ENCODE measurements at regions not wholly inside any gene's neighbourhood (a gene's known extent, or its start where the extent isn't known, plus 50 kb on each side); places are given as distances from the start of the nearest gene placed in this dataset.

DNA sequence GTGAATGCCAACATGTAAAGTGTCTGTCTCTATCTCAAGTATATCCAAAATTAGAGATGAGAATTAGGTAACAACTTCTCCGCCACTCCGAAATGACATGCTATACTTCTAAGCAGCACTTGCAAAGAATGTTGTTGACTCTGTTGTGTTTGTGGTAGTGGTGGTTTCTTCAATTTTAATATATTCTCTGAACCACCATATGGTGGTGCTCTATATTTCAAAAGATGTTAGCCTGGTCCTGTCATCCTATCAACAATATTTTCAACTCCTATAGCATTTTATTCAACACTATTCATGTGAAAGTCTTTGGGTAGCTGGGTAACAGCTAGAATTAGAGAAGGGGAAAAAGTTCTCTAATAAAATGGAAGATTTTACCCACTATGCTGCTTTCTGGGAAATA is 1622.8 kb upstream of the IGFBP7 start:
- H3K27ac ChIP-seq, result no peak overlapping the region
- no peak for TF ChIP-seq CTCF (IDR thresholded peaks at IDR 0.05)
- TF ChIP-seq POLR2AphosphoS5 (IDR thresholded peaks at IDR 0.05), result no peak
- no peak for TF ChIP-seq EP300 (IDR thresholded peaks at IDR 0.05)
- no peak for TF ChIP-seq POLR2A (IDR thresholded peaks at IDR 0.05)
- no peaks in the 10 kb centered on the region for H3K36me3 ChIP-seq
- WGBS, 2 donors, result 65 to 69% methylated on average over 2 of the region's 2 CpGs
- no peak for ATAC-seq (ENCODE audit: low FRiP score in 2 of 2)
- H3K4me1 ChIP-seq, result no peaks in the 10 kb centered on the region
- no peak for DNase-seq
- H3K27me3 ChIP-seq, result no peaks in the 10 kb centered on the region
- H3K9me3 ChIP-seq, result no peaks in the 10 kb centered on the region
- H3K4me3 ChIP-seq, result no peak overlapping the region

DNA sequence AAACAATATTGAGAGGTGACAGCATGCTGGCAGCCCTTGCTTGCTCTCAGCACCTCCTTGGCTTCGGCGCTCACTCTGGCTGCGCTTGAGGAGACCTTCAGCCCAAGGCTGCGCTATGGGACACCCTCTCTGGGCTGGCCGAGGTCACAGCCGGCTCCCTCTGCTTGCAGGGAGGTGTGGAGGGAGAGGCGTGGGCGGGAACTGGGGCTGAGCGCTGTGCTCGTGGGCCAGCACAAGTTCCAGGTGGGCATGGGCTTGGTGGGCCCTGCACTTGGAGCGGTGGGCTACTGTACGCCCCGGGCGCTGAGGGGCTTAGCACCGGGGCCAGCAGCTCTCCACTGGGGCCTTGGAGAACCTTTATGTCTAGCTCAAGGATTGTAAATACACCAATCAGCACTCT is 1613.8 kb upstream of the IGFBP7 start:
- ATAC-seq (ENCODE audit: low FRiP score in 2 of 2), result no peak
- DNase-seq, result peak in 1 of 2 donors; percentile 51
- no peaks in the 10 kb centered on the region for H3K27me3 ChIP-seq
- no peak overlapping the region for H3K4me3 ChIP-seq
- H3K4me1 ChIP-seq, result no peaks in the 10 kb centered on the region
- no peaks in the 10 kb centered on the region for H3K36me3 ChIP-seq
- peaks cover 0 to 3% (median 0%) of the 10 kb centered on the region in 4 donors for H3K9me3 ChIP-seq
- 86 to 95% methylated on average over 4 to 15 of the region's 15 CpGs for WGBS, 2 donors
- no peak overlapping the region for H3K27ac ChIP-seq
- TF ChIP-seq EP300 (IDR thresholded peaks at IDR 0.05), result no peak
- no peak for TF ChIP-seq POLR2A (IDR thresholded peaks at IDR 0.05)
- TF ChIP-seq POLR2AphosphoS5 (IDR thresholded peaks at IDR 0.05), result no peak
- no peak for TF ChIP-seq CTCF (IDR thresholded peaks at IDR 0.05)

- Histone ChIP-seq H3K36me3 (no peaks in the 10 kb centered on the region), H3K27ac (no peak overlapping the region), H3K4me3 (no peak overlapping the region), H3K27me3 (no peaks in the 10 kb centered on the region), H3K4me1 (no peaks in the 10 kb centered on the region), H3K9me3 (peaks cover 0 to 3% (median 0%) of the 10 kb centered on the region in 4 donors)
- no peak for DNase-seq
- no peak for ATAC-seq (ENCODE audit: low FRiP score in 2 of 2)
- TF ChIP-seq POLR2A (IDR thresholded peaks at IDR 0.05), result no peak
- no peak for TF ChIP-seq EP300 (IDR thresholded peaks at IDR 0.05)
- TF ChIP-seq POLR2AphosphoS5 (IDR thresholded peaks at IDR 0.05), result no peak
- TF ChIP-seq CTCF (IDR thresholded peaks at IDR 0.05), result no peak
Measured at GRCh38 chr4:58711039-58711438, 1600.9 kb upstream of the IGFBP7 start.

DNA sequence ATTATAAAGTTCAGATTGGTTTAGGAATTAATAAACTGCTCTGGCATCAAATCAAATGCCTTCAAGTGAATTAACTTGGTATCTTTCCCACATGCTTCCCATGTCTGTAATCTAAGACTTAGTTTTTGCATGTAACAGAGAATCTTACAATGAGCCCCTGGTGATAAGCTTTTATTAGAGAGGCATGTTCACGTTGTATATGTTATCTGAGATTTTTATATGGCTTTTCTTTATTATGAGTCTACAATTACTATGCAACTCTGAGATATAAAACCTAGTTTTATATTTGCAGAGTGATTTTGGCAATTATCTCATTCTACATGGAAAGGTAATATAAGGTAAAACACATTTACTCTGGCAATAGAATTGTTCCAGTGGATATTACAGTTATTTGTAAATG is 1578.4 kb upstream of the IGFBP7 start:
- TF ChIP-seq CTCF (IDR thresholded peaks at IDR 0.05) (no peak), POLR2A (IDR thresholded peaks at IDR 0.05) (no peak), EP300 (IDR thresholded peaks at IDR 0.05) (no peak), POLR2AphosphoS5 (IDR thresholded peaks at IDR 0.05) (no peak)
- no peak overlapping the region for H3K4me3 ChIP-seq
- H3K9me3 ChIP-seq, result no peaks in the 10 kb centered on the region
- DNase-seq, result no peak
- H3K27ac ChIP-seq, result no peak overlapping the region
- H3K4me1 ChIP-seq, result no peaks in the 10 kb centered on the region
- 66 to 79% methylated on average over 1 of the region's 1 CpG for WGBS, 2 donors
- H3K27me3 ChIP-seq, result no peaks in the 10 kb centered on the region
- no peaks in the 10 kb centered on the region for H3K36me3 ChIP-seq
- ATAC-seq (ENCODE audit: low FRiP score in 2 of 2), result no peak

GRCh38 chr4:58679886-58680285 is 1569.7 kb upstream of the IGFBP7 start:
- DNase-seq, result no peak
- no peak for TF ChIP-seq EP300 (IDR thresholded peaks at IDR 0.05)
- TF ChIP-seq POLR2AphosphoS5 (IDR thresholded peaks at IDR 0.05), result no peak
- TF ChIP-seq CTCF (IDR thresholded peaks at IDR 0.05), result no peak
- no peak for TF ChIP-seq POLR2A (IDR thresholded peaks at IDR 0.05)
- no peak overlapping the region for H3K4me3 ChIP-seq
- no peaks in the 10 kb centered on the region for H3K27me3 ChIP-seq
- no peak for ATAC-seq (ENCODE audit: low FRiP score in 2 of 2)
- no peaks in the 10 kb centered on the region for H3K4me1 ChIP-seq
- 42 to 70% methylated on average over 1 of the region's 1 CpG for WGBS, 2 donors
- H3K9me3 ChIP-seq, result peaks cover 0 to 4% (median 0%) of the 10 kb centered on the region in 4 donors
- no peaks in the 10 kb centered on the region for H3K36me3 ChIP-seq
- no peak overlapping the region for H3K27ac ChIP-seq
